PFSK-1 (cell line): ENCODE measurements at regions not wholly inside any gene's neighbourhood (a gene's known extent, or its start where the extent isn't known, plus 50 kb on each side); places are given as distances from the start of the nearest gene placed in this dataset.

Experiments used
- FOXP2 ChIP-seq: optimal IDR thresholded peaks from 2 replicates; pipeline ENCODE3; 2011; ENCODE audit warnings: borderline replicate concordance, control low read depth, inconsistent platforms; ENCODE audit not compliant: insufficient read depth; ENCODE audit errors: extremely low read length, extremely low read depth
- POLR2AphosphoS5 ChIP-seq: IDR thresholded peaks from 2 replicates; pipeline ENCODE4 v1.6.1; 2012; ENCODE audit warnings: low read depth, mild to moderate bottlenecking, control low read depth, low read length, moderate library complexity
- SIN3A ChIP-seq: IDR thresholded peaks from 2 replicates; pipeline ENCODE4 v1.6.1; 2012; ENCODE audit warnings: mild to moderate bottlenecking, low read length, moderate library complexity, borderline replicate concordance; ENCODE audit not compliant: insufficient read depth
- TAF1 ChIP-seq: IDR thresholded peaks from 2 replicates; pipeline ENCODE4 v1.6.1; 2012; ENCODE audit warnings: low read length, control low read depth, borderline replicate concordance; ENCODE audit not compliant: insufficient read depth
- TF ChIP-seq, protein P1 (sequence below), 2 experiments: IDR thresholded peaks; 2 replicates each; pipeline versions ENCODE4 v1.6.1 to v1.8.0; 2011 to 2012; ENCODE audit warnings: low read depth in 2 of 2, low read length in 2 of 2, control low read depth in 1 of 2, inconsistent platforms in 1 of 2, mild to moderate bottlenecking in 1 of 2, moderate library complexity in 1 of 2; ENCODE audit not compliant: insufficient read depth in 1 of 2

DNA sequence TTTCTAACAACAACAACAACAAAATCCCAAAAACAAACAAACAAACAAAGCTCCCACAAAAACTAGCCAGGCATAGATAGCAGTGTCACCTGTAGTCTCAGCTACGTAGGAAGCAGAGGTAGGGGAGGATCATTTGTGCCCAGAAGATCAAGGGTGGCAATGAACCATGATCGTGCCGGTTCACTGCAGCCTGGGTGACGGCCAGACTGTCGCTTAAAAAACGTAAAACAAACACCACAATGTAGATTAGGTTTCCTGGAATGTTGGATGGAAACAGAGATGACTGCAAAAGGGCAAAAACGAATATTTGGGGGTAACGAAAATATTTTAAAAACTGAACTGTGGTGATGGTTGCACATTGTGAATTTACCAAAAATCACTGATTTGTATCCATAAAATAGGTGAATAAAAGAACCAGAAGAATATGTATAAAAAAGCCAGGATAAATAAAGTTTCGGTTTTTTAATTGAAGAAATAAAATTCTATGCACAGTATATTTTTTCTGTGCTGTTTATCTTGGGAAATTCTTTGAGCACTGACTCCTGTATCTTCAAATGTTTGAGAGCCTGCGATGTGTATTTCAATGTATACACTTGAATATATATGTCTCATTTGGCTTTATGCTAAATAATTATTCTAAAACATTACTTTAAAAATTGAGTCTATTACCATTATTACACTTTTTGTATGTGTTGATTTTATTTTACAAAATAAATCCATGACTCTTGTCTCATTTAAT is 1477.0 kb downstream of the PCDH7 start:
- TF ChIP-seq POLR2AphosphoS5 (no peak), SIN3A (no peak)

DNA sequence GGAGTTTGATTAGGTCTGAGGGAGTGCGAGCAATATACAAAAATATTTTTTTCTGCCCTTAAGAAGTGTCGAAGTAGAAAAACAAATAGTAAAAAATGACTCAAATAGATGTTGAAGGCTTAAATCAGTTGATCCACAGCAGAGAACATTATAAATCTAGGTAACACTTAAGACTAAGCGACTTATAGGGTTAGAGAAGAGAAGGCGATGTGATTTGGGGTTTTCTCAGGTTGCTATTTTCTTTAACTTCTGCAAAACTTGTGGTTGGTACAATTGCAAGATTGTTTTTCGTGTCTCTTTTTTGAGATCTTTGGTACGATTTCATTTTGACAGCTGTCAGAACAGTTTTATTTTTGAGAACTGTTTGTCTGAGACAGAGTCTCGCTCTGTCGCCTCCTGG is 1479.5 kb downstream of the PCDH7 start:
- TF ChIP-seq SIN3A, result no peak
- TF ChIP-seq, protein P1, sequence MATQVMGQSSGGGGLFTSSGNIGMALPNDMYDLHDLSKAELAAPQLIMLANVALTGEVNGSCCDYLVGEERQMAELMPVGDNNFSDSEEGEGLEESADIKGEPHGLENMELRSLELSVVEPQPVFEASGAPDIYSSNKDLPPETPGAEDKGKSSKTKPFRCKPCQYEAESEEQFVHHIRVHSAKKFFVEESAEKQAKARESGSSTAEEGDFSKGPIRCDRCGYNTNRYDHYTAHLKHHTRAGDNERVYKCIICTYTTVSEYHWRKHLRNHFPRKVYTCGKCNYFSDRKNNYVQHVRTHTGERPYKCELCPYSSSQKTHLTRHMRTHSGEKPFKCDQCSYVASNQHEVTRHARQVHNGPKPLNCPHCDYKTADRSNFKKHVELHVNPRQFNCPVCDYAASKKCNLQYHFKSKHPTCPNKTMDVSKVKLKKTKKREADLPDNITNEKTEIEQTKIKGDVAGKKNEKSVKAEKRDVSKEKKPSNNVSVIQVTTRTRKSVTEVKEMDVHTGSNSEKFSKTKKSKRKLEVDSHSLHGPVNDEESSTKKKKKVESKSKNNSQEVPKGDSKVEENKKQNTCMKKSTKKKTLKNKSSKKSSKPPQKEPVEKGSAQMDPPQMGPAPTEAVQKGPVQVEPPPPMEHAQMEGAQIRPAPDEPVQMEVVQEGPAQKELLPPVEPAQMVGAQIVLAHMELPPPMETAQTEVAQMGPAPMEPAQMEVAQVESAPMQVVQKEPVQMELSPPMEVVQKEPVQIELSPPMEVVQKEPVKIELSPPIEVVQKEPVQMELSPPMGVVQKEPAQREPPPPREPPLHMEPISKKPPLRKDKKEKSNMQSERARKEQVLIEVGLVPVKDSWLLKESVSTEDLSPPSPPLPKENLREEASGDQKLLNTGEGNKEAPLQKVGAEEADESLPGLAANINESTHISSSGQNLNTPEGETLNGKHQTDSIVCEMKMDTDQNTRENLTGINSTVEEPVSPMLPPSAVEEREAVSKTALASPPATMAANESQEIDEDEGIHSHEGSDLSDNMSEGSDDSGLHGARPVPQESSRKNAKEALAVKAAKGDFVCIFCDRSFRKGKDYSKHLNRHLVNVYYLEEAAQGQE (IDR thresholded peaks at IDR 0.05; ENCODE audit: insufficient read depth in 1 of 2, low read depth in 2 of 2, low read length in 2 of 2), result no peak
- no peak for TF ChIP-seq FOXP2
- no peak for TF ChIP-seq POLR2AphosphoS5
- no peak for TF ChIP-seq TAF1

DNA sequence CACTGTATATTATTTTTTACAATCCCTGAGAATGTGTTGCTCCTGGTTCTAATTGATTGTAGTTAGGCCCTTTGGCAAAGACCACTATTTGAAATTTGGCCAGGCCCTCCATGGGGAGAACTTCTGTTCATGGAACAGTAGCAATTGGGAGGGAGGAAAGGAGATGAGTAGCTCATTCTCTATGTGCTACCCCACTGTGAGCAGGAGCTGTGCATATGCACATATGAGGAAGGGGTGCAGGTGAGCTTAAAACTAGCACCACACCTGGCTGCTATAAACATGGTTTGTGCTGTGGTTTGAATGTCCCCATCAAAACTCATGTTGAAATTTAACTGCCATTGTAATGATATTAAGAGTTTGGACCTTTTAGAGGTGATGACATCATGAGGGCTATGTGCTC is 1483.2 kb downstream of the PCDH7 start:
- TF ChIP-seq, protein P1 (IDR thresholded peaks at IDR 0.05; ENCODE audit: insufficient read depth in 1 of 2, low read depth in 2 of 2, low read length in 2 of 2), result no peak

DNA sequence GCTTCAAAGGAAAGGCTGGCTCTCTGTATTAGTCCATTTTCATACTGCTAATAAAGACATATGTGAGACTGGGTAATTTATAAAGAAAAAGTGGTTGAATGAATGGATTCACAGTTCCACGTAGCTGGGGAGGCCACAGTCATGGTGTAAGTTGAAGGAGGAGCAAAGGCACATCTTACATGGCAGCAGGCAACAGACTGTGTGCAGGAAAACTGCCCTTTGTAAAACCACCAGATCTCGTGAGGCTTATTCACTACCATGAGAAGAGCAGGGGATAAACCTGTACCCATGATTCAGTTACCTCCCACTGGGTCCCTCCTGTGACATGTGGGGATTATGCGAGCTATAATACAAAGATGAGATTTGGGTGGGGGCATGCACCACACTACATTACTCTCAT is 1486.6 kb downstream of the PCDH7 start:
- TF ChIP-seq POLR2AphosphoS5 (no peak), SIN3A (no peak), FOXP2 (no peak), TAF1 (no peak)
- TF ChIP-seq, protein P1 (IDR thresholded peaks at IDR 0.05; ENCODE audit: insufficient read depth in 1 of 2, low read depth in 2 of 2, low read length in 2 of 2), result no peak

DNA sequence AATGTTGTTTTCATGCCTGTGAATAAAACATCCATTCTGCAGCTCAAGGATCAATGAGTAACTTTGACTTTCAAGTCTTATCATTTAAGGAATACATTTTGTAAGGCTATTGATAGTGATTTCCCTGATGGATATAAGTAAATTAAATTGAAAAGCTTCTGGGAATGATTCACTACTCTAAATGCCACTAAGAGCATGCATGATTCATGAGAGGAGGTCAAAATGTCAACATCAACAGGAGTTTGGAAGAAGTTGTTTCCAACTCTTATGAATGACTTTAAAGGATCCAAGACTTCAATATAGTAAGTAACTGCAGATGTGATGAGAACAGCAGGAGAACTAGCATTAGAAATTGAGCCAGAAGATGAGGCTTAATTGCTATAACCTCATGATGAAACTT is 1487.3 kb downstream of the PCDH7 start:
- TF ChIP-seq SIN3A, result no peak
- no peak for TF ChIP-seq FOXP2
- TF ChIP-seq POLR2AphosphoS5, result no peak
- no peak for TF ChIP-seq TAF1
- TF ChIP-seq, protein P1 (IDR thresholded peaks at IDR 0.05; ENCODE audit: insufficient read depth in 1 of 2, low read depth in 2 of 2, low read length in 2 of 2), result no peak
